ENCODE measurements at regions not wholly inside any gene's neighbourhood (a gene's known extent, or its start where the extent isn't known, plus 50 kb on each side); places are given as distances from the start of the nearest gene placed in this dataset.
"Not testable (repeated sequence)": the region's sequence is repeated elsewhere in the genome, so short reads cannot be mapped to it uniquely, and the experiment has no call there.

GRCh38 chr16:5159537-5159936, 61.9 kb upstream of the EEF2KMT start:
- DNase-seq (ENCODE audit: low read depth) = not testable (repeated sequence)

- DNase-seq (ENCODE audit: low read depth) = no peak
Measured at GRCh38 chr16:5158494-5158893, 60.9 kb upstream of the EEF2KMT start.

- DNase-seq (ENCODE audit: low read depth) = not testable (repeated sequence)
Measured at GRCh38 chr16:5156486-5156885, 58.9 kb upstream of the EEF2KMT start.

- not testable (repeated sequence) for DNase-seq (ENCODE audit: low read depth)
Measured at GRCh38 chr16:5154006-5154405, 56.4 kb upstream of the EEF2KMT start.

- DNase-seq (ENCODE audit: low read depth) = not testable (repeated sequence)
Measured at GRCh38 chr16:5151409-5151808, 53.8 kb upstream of the EEF2KMT start.
